ENCODE measurements at regions not wholly inside any gene's neighbourhood (a gene's known extent, or its start where the extent isn't known, plus 50 kb on each side); places are given as distances from the start of the nearest gene placed in this dataset.

DNA sequence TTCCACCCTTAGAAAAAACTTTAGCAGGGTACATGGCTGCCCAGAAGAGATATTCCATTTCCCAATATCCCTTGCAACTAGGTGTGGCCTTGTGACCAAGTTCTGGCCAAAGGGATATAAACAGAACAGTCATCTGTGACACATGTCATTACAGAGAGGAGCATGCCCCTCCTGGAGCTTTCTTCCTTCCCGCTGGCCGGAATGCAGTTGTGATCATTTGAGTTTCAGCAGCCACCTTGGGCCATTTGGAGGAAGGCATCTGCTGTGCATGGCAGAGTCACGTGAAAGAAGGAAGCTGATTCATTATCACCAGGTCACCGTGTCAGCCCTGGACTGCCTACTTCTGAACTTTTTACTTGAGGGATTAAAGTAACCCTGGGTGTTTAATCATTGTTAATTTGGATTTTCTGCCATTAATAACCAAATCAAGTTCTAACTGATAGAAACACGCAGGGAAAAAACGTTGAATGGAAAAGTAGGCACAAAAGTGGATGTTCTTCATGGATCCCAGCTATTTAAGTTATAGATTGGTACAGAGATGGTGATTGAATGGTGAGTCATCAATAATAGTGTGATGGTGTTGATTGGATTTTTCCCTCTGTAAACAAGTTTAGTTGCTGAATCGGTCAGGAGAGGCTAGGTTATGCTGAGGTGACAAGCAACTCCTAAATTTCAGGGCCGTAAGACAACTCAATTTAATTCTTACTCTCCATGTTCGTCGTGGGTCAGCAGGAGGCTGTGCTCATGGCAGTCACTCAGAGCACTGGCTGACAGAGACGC is 80.7 kb upstream of the CCDC167 start:
- no peak for DNase-seq
- Mint-ChIP-seq H3K27me3 (ENCODE audit: low read depth in 3 of 3) (peaks cover 1 to 5% (median 2%) of the 10 kb centered on the region in 3 donors), H3K4me3 (no peak overlapping the region), H3K36me3 (no peaks in the 10 kb centered on the region), H3K9me3 (no peaks in the 10 kb centered on the region), H3K27ac (no peak overlapping the region), H3K4me1 (no peaks in the 10 kb centered on the region)

DNA sequence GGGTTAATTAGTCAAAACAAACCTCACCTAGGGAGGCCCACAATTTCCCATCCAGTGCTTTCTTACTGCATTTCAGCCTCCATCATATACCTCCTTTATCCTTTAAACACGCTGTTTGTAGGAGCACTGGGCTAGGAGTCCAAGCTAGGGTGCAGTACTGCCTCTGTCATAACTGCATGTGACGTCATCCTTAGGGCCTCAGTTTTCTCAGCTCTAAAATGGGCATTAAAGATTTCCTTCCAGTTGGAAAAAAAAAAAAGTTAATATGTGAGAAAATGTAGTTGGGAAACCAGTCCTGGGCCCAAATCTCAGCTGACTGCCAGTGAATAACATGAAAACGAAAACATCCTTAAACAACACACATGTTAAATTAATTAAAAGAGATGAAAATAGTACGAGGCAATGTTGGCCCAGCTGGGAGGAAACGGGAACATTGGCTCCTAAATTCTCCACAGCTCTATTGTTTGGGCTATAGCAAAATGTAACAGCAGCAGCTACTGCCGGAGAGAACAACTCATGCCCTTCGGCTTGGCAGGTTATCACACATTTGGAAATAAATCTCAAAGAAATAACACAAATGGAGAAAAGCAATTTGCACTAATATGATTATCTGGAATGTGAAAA is 79.9 kb upstream of the CCDC167 start:
- Mint-ChIP-seq H3K36me3 (no peaks in the 10 kb centered on the region), H3K27ac (no peak overlapping the region), H3K4me3 (no peak overlapping the region), H3K4me1 (no peaks in the 10 kb centered on the region), H3K9me3 (no peaks in the 10 kb centered on the region), H3K27me3 (ENCODE audit: low read depth in 3 of 3) (peaks cover 1 to 5% (median 2%) of the 10 kb centered on the region in 3 donors)
- no peak for DNase-seq

DNA sequence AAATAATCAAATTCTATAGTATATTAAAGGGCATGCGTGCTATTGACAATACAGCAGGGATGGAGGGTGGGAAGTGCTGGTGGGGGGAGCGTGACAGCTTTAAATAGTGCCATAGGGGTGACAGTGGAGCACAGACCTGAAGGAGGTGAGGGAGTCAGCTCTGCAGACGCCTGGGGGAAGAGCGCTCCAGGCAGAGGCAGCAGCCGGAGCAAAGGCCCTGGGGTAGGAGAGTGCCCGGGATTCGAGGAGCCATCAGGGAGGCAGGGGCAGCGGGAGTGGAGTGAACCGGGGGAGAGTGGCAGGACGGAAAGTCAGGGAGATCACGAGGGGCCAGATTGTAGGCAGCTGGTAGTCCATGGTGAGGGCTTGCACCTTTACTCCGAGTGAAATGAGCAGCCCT is 78.4 kb upstream of the CCDC167 start:
- H3K9me3 Mint-ChIP-seq, result no peaks in the 10 kb centered on the region
- no peak overlapping the region for H3K27ac Mint-ChIP-seq
- peaks cover 1 to 2% (median 2%) of the 10 kb centered on the region in 3 donors for H3K27me3 Mint-ChIP-seq (ENCODE audit: low read depth in 3 of 3)
- no peaks in the 10 kb centered on the region for H3K36me3 Mint-ChIP-seq
- no peak overlapping the region for H3K4me3 Mint-ChIP-seq
- DNase-seq, result no peak
- no peaks in the 10 kb centered on the region for H3K4me1 Mint-ChIP-seq

DNA sequence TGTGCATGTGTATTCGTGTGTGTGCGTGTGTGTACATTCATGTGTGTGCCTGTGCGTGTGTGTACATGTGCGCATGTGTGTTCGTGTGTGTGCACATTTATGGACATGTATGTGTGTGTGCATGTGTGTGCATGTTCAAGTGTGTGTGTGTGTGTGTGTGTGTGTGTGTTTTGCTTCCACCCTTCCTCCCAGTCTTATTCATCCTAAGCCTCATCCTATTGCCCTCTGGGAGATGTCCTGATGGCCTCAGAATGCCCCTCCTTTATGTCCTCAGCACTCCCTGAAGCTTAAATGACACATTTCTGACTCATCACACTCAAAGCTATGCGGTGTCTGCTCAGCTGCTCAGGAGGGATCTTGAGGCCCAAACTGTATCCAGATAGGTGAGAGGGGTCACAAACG is 76.6 kb upstream of the CCDC167 start:
- Mint-ChIP-seq H3K4me1 (no peaks in the 10 kb centered on the region), H3K27me3 (ENCODE audit: low read depth in 3 of 3) (peaks cover 1 to 3% (median 2%) of the 10 kb centered on the region in 3 donors), H3K27ac (no peak overlapping the region), H3K4me3 (no peak overlapping the region), H3K9me3 (no peaks in the 10 kb centered on the region), H3K36me3 (no peaks in the 10 kb centered on the region)
- DNase-seq, result no peak

DNA sequence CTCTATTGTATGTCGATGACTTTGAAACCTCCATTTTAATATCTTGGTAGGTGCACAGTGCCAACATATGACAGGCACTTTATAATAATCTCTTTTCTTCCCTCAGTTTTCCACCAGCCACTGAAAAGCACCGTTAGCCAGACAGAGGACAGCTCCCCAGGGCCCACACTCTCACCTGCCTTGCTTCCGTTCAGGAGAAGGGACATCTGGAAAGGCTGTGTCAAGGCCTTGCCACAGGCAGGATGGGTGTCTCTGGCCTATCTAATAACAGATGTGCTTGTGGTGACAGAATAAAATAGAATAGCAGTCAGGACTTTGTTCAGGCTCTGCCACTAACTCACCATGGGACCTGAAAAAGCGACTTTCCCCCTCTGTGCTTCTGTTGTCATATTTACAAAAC is 75.5 kb upstream of the CCDC167 start:
- H3K27ac Mint-ChIP-seq, result no peak overlapping the region
- H3K4me3 Mint-ChIP-seq, result no peak overlapping the region
- H3K36me3 Mint-ChIP-seq, result no peaks in the 10 kb centered on the region

DNA sequence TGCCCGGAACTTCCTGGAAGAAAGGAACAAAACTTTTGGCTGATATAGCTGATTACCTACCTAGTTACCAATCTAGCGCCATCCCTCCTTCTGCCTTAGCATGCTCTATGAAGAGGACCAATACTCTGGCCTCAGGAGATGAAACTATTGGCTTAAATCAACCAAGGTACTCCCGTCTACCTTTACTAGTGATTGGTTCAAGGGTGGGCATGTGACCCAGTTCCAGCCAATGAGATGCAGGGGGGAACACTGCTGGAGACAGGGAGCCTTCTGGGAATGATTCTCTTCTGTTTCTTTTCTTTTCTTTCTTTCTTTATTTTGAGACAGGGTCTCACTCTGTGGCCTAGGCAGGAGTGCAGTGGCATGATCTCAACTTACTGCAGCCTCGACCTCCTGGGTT is 72.6 kb upstream of the CCDC167 start:
- H3K36me3 Mint-ChIP-seq, result no peaks in the 10 kb centered on the region
- no peaks in the 10 kb centered on the region for H3K4me1 Mint-ChIP-seq
- H3K27ac Mint-ChIP-seq, result no peak overlapping the region
- peaks cover 3 to 5% (median 5%) of the 10 kb centered on the region in 3 donors for H3K27me3 Mint-ChIP-seq (ENCODE audit: low read depth in 3 of 3)
- no peak overlapping the region for H3K4me3 Mint-ChIP-seq
- H3K9me3 Mint-ChIP-seq, result peaks cover 0 to 1% (median 0%) of the 10 kb centered on the region in 6 donors
- DNase-seq, result no peak

More for the DNA sequence above, 75.5 kb upstream of the CCDC167 start:
- Mint-ChIP-seq H3K9me3 (no peaks in the 10 kb centered on the region), H3K4me1 (no peaks in the 10 kb centered on the region), H3K27me3 (ENCODE audit: low read depth in 3 of 3) (peaks cover 3 to 4% (median 3%) of the 10 kb centered on the region in 3 donors)
- no peak for DNase-seq

DNA sequence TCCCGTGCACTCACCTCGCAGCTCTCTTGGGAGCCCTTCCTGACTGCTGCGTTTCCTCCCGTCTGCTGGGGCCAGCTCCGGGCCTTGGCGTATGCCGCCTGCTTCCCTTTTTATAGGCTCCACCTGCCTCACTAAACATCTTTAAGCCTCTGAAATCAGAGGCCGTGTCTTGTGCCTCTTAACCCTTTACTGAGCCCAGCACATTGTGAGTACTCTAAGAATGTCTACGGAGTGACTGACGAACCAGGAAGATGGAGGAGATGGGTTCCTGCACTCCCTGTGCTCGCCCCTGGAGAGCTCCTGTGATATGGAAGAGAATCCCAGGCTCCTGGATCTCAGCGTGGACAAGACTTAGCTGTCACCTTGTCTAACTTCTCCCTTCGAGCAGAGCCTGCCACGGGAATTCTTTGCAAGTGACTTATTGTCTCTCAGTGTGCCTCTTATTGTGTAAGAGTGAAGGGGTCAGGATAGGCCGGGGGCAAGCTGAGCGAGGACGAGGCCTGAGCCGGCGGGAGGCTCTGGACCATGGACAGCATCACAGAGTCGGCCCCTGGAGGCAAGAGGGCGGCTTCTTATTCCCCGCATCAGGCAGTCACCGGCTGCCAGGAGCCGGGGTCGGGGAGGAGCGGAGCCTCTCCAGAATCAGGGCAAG is 70.9 kb upstream of the CCDC167 start:
- Mint-ChIP-seq H3K36me3 (no peaks in the 10 kb centered on the region), H3K9me3 (peaks cover 0 to 3% (median 0%) of the 10 kb centered on the region in 6 donors), H3K4me3 (no peak overlapping the region), H3K4me1 (peaks cover 5% of the 10 kb centered on the region in 2 donors), H3K27ac (peak overlapping the region in 1 of 6 donors; percentile 44), H3K27me3 (ENCODE audit: low read depth in 3 of 3) (peaks cover 4 to 14% (median 7%) of the 10 kb centered on the region in 3 donors)
- no peak for DNase-seq

DNA sequence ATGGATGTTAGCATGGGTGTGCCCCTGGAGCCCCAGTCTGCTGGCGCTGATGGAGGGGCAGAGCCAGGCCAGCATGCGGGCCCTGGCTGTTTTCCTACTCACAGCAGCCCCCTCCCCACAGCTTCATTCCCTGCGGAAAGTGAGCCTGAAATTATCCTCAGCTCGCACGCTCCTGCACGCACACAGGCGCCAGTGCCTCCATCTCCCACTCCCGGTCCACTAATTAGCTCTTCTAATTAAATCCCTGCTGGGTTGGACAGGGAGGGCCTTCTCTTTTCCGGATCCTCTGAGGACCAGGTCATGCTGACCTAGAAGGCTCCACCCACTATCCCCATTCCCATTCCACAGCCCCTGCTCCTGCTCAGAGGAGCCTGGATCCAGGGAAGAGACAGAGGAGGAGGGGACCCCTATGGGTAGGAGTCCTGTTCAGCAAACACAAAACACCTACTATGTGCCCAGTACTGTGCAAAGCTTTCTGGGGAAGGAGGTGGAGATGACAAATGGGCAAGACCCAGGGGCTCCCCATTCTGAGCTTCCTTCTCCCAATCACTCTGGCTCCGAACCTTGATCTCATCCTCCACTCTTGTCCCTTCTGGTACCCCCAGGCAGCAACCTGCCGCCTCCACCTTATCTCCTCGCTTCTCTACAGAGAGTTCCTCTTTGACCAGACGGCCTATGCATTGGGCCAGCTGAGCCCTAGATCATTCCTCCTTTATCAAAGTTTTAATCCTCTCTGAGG is 70.2 kb upstream of the CCDC167 start:
- Mint-ChIP-seq H3K27ac (peak overlapping the region in 1 of 6 donors; percentile 44), H3K9me3 (peaks cover 0 to 3% (median 0%) of the 10 kb centered on the region in 6 donors), H3K4me3 (no peak overlapping the region), H3K4me1 (peaks cover 5% of the 10 kb centered on the region in 2 donors), H3K27me3 (ENCODE audit: low read depth in 3 of 3) (peaks cover 4 to 13% (median 9%) of the 10 kb centered on the region in 3 donors), H3K36me3 (no peaks in the 10 kb centered on the region)
- no peak for DNase-seq

DNA sequence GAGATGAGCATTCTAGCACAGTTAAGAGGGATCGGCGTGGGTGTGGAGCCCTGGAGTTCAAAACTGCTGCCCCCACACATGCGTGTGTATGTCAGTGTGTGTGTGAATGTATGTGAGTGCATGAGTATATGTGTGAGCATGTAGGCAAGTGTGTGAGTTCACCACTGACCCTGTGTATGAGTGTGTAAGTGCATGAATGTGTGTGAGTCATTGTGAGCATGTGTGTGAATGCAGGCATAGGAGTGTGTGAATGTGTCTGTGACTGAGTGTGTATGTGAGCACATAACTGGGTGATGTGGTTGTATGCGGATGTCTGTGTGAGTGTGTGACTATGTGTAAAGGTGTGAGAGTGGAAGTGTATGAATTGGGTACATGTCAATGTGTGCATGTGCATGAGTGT is 69.6 kb upstream of the CCDC167 start:
- no peak for DNase-seq
- Mint-ChIP-seq H3K27me3 (ENCODE audit: low read depth in 3 of 3) (peaks cover 4 to 13% (median 9%) of the 10 kb centered on the region in 3 donors), H3K27ac (no peak overlapping the region), H3K9me3 (peaks cover 0 to 3% (median 0%) of the 10 kb centered on the region in 6 donors), H3K4me3 (no peak overlapping the region), H3K4me1 (peaks cover 5% of the 10 kb centered on the region in 2 donors), H3K36me3 (peaks cover 0 to under 1% (median 0%) of the 10 kb centered on the region in 3 donors)

DNA sequence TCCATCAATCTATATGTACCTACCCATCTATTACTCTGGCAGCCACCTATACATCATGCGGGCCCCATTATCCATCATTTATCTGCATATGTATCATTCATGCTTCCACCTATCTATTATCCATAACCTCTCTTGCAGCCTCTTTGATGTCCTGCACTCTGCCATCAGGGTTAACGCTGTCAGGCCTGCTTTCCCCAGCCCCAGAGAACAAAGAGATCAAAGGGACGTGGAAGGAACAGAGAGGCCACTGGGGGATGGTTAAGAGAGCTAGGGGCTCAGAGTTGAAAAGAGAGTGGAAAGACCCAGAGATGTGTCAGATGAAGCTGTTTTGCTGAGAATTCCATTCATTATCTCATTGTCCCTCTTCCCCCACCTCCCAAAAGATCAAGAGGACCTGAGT is 67.3 kb upstream of the CCDC167 start:
- Mint-ChIP-seq H3K27ac (peak overlapping the region in 1 of 6 donors; percentile 63), H3K4me3 (peak overlapping the region in 3 of 5 donors; percentile 7 to 46 (median 10)), H3K4me1 (peaks cover 5% of the 10 kb centered on the region in 2 donors)

DNA sequence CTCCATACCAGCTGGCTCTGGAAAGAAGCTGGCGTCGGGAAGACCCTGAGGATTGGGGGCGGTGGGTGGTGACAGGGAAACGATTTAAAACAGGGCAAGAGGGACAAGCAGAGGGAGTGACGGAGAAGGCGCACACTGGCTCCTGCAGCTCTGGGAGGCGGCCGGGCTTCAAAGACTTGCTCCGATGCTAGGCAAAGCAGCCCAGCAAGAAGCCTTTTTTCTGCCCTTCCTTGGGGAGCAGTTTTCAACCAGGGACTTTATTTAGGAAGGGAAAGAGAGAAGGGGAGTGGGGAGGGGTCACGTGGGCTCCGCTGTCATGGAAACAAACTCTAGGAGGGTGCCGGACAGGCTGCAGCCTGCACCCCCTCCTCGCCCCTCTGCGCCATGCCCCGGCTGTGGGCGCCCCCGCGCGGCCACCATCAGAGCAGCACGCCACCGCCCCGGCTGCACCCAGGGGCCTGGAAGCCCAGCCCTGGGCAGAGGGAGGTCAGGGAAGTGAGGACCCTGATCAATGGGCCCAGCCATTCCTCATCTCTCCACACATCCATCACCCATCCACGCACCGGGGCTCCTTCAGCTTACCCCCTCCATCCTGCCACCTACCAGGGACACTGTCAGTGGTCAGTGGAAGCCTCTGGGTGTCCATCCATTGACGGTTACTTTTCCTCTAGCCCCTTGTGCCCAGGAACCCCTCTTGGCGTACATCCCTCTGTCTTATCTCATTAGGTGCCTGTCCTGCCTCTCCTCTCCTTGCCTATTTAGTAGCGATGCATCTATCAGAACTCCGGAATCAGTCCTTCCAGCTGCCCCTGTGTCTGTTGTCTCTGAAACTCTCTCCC is 66.6 kb upstream of the CCDC167 start:
- Mint-ChIP-seq H3K36me3 (peaks cover 0 to 5% (median 0%) of the 10 kb centered on the region in 3 donors), H3K9me3 (peaks cover 0 to 3% (median 0%) of the 10 kb centered on the region in 6 donors), H3K4me3 (peak overlapping the region; percentile 18 to 76 (median 52)), H3K4me1 (peaks cover 5% of the 10 kb centered on the region in 2 donors), H3K27ac (peak overlapping the region in 2 of 6 donors; percentile 63 to 68), H3K27me3 (ENCODE audit: low read depth in 3 of 3) (peaks cover 4 to 11% (median 9%) of the 10 kb centered on the region in 3 donors)
- peak; percentile 71 to 75 (median 72) for DNase-seq

More for the DNA sequence above, 67.3 kb upstream of the CCDC167 start:
- no peak for DNase-seq
- peaks cover 4 to 12% (median 9%) of the 10 kb centered on the region in 3 donors for H3K27me3 Mint-ChIP-seq (ENCODE audit: low read depth in 3 of 3)
- peaks cover 0 to 5% (median 0%) of the 10 kb centered on the region in 3 donors for H3K36me3 Mint-ChIP-seq
- peaks cover 0 to 3% (median 0%) of the 10 kb centered on the region in 6 donors for H3K9me3 Mint-ChIP-seq

DNA sequence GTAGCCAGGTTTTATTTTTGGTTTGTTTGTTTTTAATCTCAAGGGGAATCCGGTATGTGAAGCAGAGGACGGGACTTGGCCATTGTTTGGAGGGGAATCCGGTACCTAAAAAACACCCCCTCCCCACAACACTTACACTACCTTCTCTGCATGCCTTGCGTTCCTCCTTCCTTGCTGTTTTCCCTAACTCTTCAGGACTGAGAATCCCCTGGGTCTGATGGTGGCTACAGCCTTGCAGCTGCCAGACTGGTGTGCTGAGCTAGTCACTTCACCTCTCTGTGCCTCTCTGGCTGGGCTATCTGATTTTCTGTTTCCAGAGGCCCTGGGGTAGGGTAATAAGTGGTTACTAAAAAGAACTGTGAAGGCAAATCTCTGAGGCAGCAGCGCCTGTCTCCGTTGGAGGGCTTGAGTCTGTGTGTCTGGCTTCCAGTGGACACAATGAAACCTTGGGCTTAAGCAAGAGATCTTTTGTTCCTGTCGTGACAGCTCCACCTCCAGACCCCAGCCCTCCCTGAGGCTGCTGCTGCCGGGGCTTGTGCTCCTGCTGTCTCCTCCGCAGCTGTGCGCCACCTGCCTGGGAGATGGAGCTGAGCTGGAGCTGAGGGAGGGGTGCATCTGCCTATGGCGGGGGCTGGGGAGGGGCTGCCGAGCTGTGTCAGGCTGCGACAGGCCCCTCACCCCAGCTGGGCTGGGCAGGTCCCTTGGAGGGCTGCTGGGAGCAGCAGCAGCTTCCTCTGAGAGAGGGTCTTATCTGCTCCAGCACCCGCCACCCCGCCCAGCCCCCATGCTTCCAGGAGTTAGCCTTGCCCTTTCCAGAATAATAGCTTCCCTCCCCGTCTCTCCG is 65.8 kb upstream of the CCDC167 start:
- H3K27me3 Mint-ChIP-seq (ENCODE audit: low read depth in 3 of 3), result peaks cover 2 to 14% (median 9%) of the 10 kb centered on the region in 3 donors
- peaks cover 0 to 5% (median 0%) of the 10 kb centered on the region in 3 donors for H3K36me3 Mint-ChIP-seq
- peak overlapping the region in 4 of 5 donors; percentile 47 to 76 (median 60) for H3K4me3 Mint-ChIP-seq
- H3K9me3 Mint-ChIP-seq, result peaks cover 0 to 3% (median 0%) of the 10 kb centered on the region in 6 donors
- H3K4me1 Mint-ChIP-seq, result peaks cover 5 to 7% of the 10 kb centered on the region in 2 donors
- no peak for DNase-seq
- peak overlapping the region in 1 of 6 donors; percentile 68 for H3K27ac Mint-ChIP-seq

Data from immature natural killer cell (primary cell).